GM21381 (cell line): ENCODE measurements at regions not wholly inside any gene's neighbourhood (a gene's known extent, or its start where the extent isn't known, plus 50 kb on each side); places are given as distances from the start of the nearest gene placed in this dataset.
"Not testable (repeated sequence)": the region's sequence is repeated elsewhere in the genome, so short reads cannot be mapped to it uniquely, and the experiment has no call there.

ENCODE experiments used
- ATAC-seq: cut with Tn5 transposase; IDR thresholded peaks from one replicate; pipeline ENCODE4 v1.9.1; 2021; ENCODE audit warnings: mild to moderate bottlenecking, moderate library complexity; ENCODE audit not compliant: unreplicated experiment

DNA sequence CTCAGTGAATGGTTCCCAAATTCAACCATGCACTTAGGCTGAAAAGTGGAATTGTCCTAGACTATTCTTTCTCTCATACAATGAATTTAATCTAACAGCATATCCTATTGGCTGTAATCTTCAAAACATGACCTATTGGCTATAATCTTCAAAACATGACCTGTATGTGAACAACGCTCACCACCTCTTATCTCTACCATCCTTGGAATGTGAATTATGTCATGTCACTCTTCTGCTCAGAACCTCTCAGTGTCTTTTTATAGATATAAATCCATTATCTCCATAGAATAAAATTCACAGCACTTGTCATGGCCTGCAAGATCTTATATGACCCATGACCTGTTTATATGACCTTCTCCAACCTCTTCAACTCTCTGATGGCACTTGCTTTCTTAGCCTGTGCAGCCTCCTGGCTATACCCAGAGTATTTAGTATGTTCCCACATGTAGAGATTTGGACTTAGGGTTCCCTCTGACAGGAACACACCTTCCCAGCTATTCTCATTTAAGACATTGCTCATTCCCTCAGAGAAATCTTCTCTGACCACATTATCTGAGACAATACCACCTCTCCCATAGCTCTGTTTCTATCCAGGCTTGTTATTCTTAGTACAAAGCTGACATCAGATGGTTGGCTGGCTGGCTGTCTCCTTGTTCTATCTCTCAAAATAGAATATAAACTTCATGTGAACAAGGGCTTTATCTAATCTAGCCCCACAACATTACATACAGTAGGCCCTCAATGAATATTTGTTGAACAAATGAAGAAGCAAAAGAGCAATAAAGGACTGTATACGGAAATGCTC, 275.0 kb upstream of the PREP start:
- ATAC-seq = no peak

DNA sequence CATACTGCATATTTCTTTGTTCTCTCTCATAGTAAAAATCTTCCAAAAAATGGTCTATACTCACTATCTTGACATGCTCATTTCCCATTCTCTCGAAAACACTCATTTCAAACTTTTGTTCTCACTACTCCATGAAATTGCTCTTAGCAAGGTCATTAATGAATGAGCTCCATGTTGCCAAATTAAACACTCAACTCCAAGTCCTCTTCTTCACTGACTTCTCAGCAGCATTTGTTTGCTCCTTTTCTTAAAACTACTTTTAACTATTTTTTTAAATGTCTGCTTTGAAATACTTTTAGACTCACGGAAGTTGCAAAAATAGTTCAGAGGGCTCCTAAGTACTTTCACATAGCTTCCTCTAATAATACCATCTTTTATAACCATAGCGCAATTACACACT, 274.0 kb upstream of the PREP start:
- ATAC-seq = no peak

- ATAC-seq = no peak
Observed at GRCh38 chr6:105675715-105676397, 273.0 kb upstream of the PREP start.

- not testable (repeated sequence) for ATAC-seq
Observed at GRCh38 chr6:105672856-105673538, 270.1 kb upstream of the PREP start.

- no peak for ATAC-seq
Observed at GRCh38 chr6:105669232-105669631, 266.4 kb upstream of the PREP start.

GRCh38 chr6:105667056-105667455, 264.2 kb upstream of the PREP start:
- no peak for ATAC-seq

- no peak for ATAC-seq
Observed at GRCh38 chr6:105664931-105665330, 262.0 kb upstream of the PREP start.

DNA sequence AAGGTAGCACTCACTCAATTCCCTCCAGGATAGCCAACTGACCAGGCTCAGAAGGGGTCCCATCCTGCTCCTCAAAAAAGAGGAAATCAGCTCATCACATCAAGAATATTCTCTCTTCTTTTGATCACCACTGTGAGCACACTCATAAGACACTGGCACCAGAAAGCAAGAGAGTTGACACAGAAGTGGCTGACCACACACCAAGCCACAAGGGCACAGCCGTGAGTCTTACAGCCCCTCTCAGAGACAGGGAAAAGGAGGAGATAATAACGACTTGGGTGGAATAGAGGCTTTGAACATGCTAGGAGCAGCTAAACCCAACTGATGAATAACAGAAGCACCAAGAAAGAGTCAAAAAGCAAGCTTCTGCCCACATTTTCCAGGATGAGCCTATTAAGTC, 249.1 kb upstream of the PREP start:
- ATAC-seq = no peak

- no peak for ATAC-seq
Observed at GRCh38 chr6:105650347-105650746, 247.5 kb upstream of the PREP start.

DNA sequence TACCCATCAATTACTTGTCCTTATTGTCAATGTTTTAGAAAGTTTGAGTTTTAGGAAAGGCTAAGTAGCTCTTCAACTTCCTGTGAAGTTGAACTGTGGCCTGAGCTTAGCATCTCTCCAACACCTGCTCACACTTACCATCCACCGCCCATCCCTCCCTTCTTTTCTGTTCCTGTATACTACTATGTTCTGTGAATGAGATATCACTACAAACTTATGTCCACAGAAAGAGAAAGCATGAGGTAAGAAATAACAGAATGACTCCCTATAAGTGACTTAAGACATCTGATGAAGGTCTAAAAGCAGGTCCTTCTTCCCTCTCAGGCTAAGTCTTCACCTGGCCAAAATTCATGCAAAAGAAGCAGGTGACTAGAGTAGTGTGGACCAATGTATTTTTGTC, 246.3 kb upstream of the PREP start:
- no peak for ATAC-seq

GRCh38 chr6:105648276-105648675, 245.4 kb upstream of the PREP start:
- ATAC-seq = no peak

DNA sequence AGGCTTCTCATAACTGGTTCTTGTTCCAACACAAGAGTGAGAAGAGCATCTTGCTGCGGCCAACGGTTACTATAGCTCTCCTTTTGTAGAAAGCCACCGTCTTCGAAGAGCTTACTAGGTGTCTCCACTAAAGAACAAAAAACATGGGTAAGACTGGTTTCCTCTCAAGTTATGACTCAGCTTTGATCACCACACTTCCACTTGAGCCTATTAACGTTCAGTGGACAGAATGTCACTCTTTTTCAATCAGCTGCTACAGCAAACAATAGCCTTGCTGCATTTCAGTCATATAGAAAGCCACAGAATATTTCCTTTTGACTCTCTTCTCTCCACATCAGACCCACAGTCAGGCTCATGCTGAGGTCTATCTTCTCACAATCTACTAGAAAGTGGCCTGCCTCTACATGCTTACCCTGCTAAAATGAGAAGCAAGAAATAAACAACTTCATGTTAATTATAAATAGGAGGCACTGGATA, 243.5 kb upstream of the PREP start:
- ATAC-seq = peak; percentile 87

DNA sequence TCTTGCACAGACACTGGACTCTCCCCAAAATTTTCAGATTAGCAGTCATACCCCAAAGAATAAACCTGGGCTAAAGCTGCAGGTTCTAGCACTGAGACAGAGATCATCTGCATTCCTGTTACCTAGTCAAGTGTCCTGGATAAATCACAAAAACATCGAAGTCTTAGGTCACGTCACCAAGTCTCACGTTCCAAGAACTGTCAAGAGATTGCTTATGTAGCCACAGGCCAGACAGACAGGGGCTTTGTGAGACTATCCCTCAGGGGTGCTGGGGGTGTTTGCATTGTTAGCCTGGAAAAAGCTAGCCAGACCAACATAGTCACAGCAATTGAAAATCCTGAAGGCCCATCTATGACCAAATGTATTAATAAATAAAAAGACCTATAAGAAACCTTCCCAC, 243.1 kb upstream of the PREP start:
- no peak for ATAC-seq

DNA sequence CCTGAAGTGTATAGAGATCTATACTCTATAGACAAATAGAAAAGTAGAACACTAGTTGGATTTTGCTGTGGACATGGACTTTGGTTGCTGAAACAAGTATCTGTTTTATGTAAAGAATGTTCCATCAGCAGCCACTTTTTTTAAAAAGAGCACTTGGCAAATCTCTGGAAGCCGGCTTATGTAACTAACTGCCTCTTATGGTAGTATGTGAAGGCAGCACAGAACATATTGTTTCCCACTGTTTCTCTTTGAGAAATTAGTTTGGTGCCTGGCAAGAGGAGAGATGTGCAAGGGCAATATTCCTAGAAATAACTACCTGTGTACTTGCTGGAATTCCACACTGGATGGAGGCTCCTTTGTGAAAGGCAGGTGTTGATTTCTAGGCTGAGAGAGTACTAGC, 242.3 kb upstream of the PREP start:
- ATAC-seq = no peak

DNA sequence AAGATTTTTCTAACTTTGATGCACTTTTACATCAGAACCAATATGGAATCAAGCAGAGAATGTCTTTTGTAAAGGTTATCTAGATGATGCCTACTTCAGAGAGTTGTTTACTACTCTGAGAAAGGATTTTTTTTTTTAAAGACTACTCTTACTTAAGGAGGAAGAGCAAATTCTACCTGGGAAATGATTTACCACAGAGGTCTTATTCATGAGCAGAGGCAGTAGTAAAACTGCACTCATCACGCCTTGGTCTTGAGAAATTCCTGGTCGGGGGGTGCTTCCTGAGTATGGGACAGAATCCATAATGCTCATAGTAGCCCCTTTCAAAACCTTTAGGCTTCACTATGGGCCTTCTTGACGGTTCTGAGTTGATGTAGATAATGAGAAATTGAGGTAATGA, 241.8 kb upstream of the PREP start:
- ATAC-seq = no peak

- ATAC-seq = no peak
Observed at GRCh38 chr6:105644073-105644489, 241.2 kb upstream of the PREP start.

DNA sequence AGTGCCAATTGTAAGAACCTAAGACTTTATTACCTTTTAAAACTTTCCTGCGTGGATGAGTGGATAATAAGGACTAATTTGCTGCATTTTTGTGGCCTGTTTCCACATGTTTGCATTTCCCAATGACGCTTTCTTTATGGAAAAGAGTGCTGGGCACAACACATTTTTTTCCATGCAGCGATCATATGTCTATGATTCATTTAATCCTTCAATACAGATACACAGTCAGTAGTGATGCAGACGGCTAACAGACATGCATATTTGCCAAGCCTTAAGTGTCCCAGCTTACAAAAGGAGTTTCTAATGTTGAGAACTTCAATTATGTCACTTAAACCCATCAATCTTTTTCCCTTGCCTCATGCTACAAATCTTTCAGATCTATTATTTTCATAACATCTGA, 239.8 kb upstream of the PREP start:
- no peak for ATAC-seq

DNA sequence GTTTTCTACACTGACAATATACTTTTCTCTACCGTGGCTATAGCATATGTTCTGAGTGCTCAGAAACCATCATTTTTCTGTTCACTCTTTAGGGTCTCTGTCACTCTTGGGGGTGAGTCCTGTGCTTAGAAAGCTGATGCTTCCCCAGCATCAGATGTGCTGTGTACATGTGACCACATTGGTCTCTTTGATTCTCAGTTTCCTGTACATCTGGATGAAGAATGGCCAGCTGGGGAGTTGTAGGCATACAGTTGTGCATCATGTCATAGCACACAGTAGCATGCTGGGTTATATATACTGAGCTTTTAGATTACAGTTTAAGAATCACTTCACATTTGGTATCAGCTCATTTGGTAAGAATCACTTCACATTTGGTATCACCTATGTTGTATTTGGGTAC, 238.6 kb upstream of the PREP start:
- no peak for ATAC-seq

DNA sequence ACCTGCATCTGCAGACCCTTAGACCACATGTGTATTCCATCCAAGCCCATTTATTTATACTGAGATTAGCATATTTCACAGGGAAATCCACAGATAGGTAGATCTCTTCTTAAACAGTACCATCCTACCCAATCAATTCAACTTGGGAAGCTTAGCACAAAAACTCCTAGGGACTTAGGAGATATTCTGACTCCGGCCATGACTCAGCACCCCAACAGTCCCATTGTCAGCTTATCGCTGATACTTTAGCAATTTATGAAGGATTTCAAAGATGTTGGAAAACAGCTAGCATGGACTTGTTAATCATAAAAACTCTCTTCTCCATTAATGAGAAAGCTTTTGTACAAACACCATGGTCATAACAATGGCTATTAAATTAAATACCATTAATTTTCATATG, 236.2 kb upstream of the PREP start:
- ATAC-seq = no peak

- no peak for ATAC-seq
Observed at GRCh38 chr6:105633814-105634213, 230.9 kb upstream of the PREP start.

GRCh38 chr6:105628156-105628860, 225.4 kb upstream of the PREP start:
- ATAC-seq = no peak
